ENCODE measurements at regions not wholly inside any gene's neighbourhood (a gene's known extent, or its start where the extent isn't known, plus 50 kb on each side); places are given as distances from the start of the nearest gene placed in this dataset.

- no peaks in the 10 kb centered on the region for H3K79me1 ChIP-seq (ENCODE audit: insufficient read depth, low read depth, low read length, poor library complexity, severe bottlenecking)
- no peaks in the 10 kb centered on the region for H3K79me2 ChIP-seq (ENCODE audit: insufficient read depth, low read length)
- no peaks in the 10 kb centered on the region for H3K23me2 ChIP-seq (ENCODE audit: insufficient read length, low read depth, low read length, poor library complexity, severe bottlenecking)
- DNase-seq = no peak
- H3K56ac ChIP-seq (ENCODE audit: insufficient read length, low read depth, low read length) = no peak overlapping the region
- no peaks in the 10 kb centered on the region for H3K27me3 ChIP-seq (ENCODE audit: insufficient read depth, low read length)
- no peak overlapping the region for H2BK12ac ChIP-seq (ENCODE audit: insufficient read length, low read depth, low read length)
- H3K27ac Mint-ChIP-seq = no peak overlapping the region
- no peaks in the 10 kb centered on the region for H4K20me1 ChIP-seq (ENCODE audit: control insufficient read depth, insufficient read depth, insufficient read length)
- H2BK15ac ChIP-seq (ENCODE audit: low read depth, low read length) = no peak overlapping the region
- H3K27me3 Mint-ChIP-seq (ENCODE audit: low read depth) = peaks cover 30% of the 10 kb centered on the region
- peaks cover 2 to 16% (median 6%) of the 10 kb centered on the region in 3 experiments; a peak in 6 of 7 replicates for H3K36me3 Mint-ChIP-seq (ENCODE audit: insufficient read depth in 1 of 3, low read depth in 3 of 3)
- no peak overlapping the region for H3K4me3 Mint-ChIP-seq
- H4K91ac ChIP-seq (ENCODE audit: insufficient read length, low read depth, low read length) = no peak overlapping the region
- no peaks in the 10 kb centered on the region for H3K9me3 ChIP-seq (ENCODE audit: control insufficient read depth, low read depth, low read length)
- no peak overlapping the region for H3K23ac ChIP-seq (ENCODE audit: insufficient read length, low read depth, low read length)
- TF ChIP-seq, protein P1, sequence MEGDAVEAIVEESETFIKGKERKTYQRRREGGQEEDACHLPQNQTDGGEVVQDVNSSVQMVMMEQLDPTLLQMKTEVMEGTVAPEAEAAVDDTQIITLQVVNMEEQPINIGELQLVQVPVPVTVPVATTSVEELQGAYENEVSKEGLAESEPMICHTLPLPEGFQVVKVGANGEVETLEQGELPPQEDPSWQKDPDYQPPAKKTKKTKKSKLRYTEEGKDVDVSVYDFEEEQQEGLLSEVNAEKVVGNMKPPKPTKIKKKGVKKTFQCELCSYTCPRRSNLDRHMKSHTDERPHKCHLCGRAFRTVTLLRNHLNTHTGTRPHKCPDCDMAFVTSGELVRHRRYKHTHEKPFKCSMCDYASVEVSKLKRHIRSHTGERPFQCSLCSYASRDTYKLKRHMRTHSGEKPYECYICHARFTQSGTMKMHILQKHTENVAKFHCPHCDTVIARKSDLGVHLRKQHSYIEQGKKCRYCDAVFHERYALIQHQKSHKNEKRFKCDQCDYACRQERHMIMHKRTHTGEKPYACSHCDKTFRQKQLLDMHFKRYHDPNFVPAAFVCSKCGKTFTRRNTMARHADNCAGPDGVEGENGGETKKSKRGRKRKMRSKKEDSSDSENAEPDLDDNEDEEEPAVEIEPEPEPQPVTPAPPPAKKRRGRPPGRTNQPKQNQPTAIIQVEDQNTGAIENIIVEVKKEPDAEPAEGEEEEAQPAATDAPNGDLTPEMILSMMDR (conservative IDR thresholded peaks at IDR 0.05) = peak; percentile 48
- 0 out of 2 replicates have a peak, but pooled peaks cover 5% of the 10 kb centered on the region for H3K4me1 ChIP-seq (ENCODE audit: insufficient read depth, low read length)
- H3K18ac ChIP-seq (ENCODE audit: insufficient read length, low read depth, low read length) = no peak overlapping the region
- no CpG with 5 or more reads among the region's 1 CpG for WGBS (ENCODE audit: extremely low coverage, insufficient read length, low lambda C conversion rate)
- peaks cover 30 to 48% of the 10 kb centered on the region in 2 experiments for H3K9me3 Mint-ChIP-seq
- H3K9ac ChIP-seq (ENCODE audit: extremely low read depth, insufficient read length, low read length) = no peak overlapping the region
- no peak overlapping the region for H2BK20ac ChIP-seq (ENCODE audit: low read depth, low read length, poor library complexity, severe bottlenecking)
- no peak overlapping the region for H3K14ac ChIP-seq (ENCODE audit: insufficient read depth, low read length)
- H3K4me1 Mint-ChIP-seq = peaks cover 19 to 23% of the 10 kb centered on the region in 2 experiments
- H2AFZ ChIP-seq (ENCODE audit: low read length) = no peak overlapping the region
- no peak overlapping the region for H2BK120ac ChIP-seq (ENCODE audit: low read depth, low read length, poor library complexity, severe bottlenecking)
- H4K5ac ChIP-seq (ENCODE audit: insufficient read length, low read depth, low read length) = no peak overlapping the region
- H3T11ph ChIP-seq (ENCODE audit: low read length) = no peak overlapping the region
- no peak overlapping the region for H3K4ac ChIP-seq (ENCODE audit: low read depth, low read length)
- H2AK5ac ChIP-seq (ENCODE audit: insufficient read length, low read length) = no peak overlapping the region
- H3K27ac ChIP-seq (ENCODE audit: insufficient read length, low read depth, low read length) = no peak overlapping the region
- H2BK5ac ChIP-seq (ENCODE audit: insufficient read length, low read length) = no peak overlapping the region
- no peak overlapping the region for H3K4me2 ChIP-seq (ENCODE audit: insufficient read depth, insufficient read length, low read length)
- H4K8ac ChIP-seq (replicated peaks; ENCODE audit: insufficient read length, low read depth, low read length) = no peak overlapping the region
These were observed 100.7 kb upstream of the CD82 start for GRCh38 chr11:44464741-44465140.
